HepG2 (cell line): ENCODE measurements at regions not wholly inside any gene's neighbourhood (a gene's known extent, or its start where the extent isn't known, plus 50 kb on each side); places are given as distances from the start of the nearest gene placed in this dataset.

ENCODE experiments used
- ATAC-seq: fragments of 200-7000 bp; cut with Tn5 transposase; 3 replicates; pipeline ENCODE4 v1.9.1; 2020; ENCODE audit warnings: mild to moderate bottlenecking, moderate library complexity
- BruUV-seq: library from RNA; stranded (reverse); fragments of 400-500 nt; replicated peaks from 2 replicates; lab custom pipeline; 2021; lab: Mats Ljungman, UMichigan
- CTCF ChIA-PET: fragments of 300-600 bp; formaldehyde crosslinking; extraction: SDS; loops from one replicate; lab custom pipeline; 2021; ENCODE audit warnings: low total read pairs, inconsistent platforms, low intra/inter-chr PET ratio; lab: Yijun Ruan, JAX
- POLR2A ChIA-PET: fragments of 350-600 bp; sonication (Branson Sonifier 250); formaldehyde crosslinking; loops from one replicate; lab custom pipeline; 2020; ENCODE audit warnings: antibody characterized with exemption, inconsistent platforms; lab: Yijun Ruan, JAX
- DNase-seq: peaks from one replicate; pipeline ENCODE4 v3.0.0-alpha.2; 2015; ENCODE audit warnings: low spot score
- FAIRE-seq: peaks from 3 replicates; lab custom pipeline; 2011; peaks lifted over from hg19 to GRCh38; lab: Jason Lieb, UNC
- H2AFZ ChIP-seq: one replicate; pipeline ENCODE4 v1.6.1; 2011; ENCODE audit warnings: low read length, inconsistent platforms
- H3K27ac ChIP-seq: fragments of 300-600 bp; 3 replicates; pipeline ENCODE4 v1.8.0; 2011; ENCODE audit warnings: mixed run types, mild to moderate bottlenecking, mixed read lengths, low read length, inconsistent platforms; ENCODE audit not compliant: insufficient read depth; ENCODE audit errors: extremely low read length
- H3K27me3 ChIP-seq, 2 experiments: fragments of 200-600 bp in 1 of 2; 2 replicates in 1 of 2; 3 replicates in 1 of 2; pipeline versions ENCODE4 v1.6.0 to v1.8.0; 2011; ENCODE audit warnings: low read length in 2 of 2, mild to moderate bottlenecking in 2 of 2, moderate library complexity in 2 of 2, inconsistent platforms in 1 of 2; ENCODE audit not compliant: insufficient read depth in 2 of 2, control insufficient read depth in 1 of 2
- H3K36me3 ChIP-seq, 2 experiments: fragments of 200-600 bp in 1 of 2; replicated peaks in 1 of 2; 2 replicates in 1 of 2; 3 replicates in 1 of 2; pipeline versions ENCODE4 v1.5.1 to v1.8.0; 2011; ENCODE audit warnings: low read length in 2 of 2, inconsistent platforms in 1 of 2; ENCODE audit not compliant: insufficient read depth in 2 of 2, control insufficient read depth in 1 of 2
- H3K4me1 ChIP-seq: 2 replicates; pipeline ENCODE4 v1.5.1; 2012; ENCODE audit warnings: low read length, inconsistent platforms; ENCODE audit not compliant: insufficient read depth
- H3K4me2 ChIP-seq: 2 replicates; pipeline ENCODE4 v1.6.0; 2011; ENCODE audit warnings: low read depth, low read length, inconsistent platforms
- H3K4me3 ChIP-seq, 3 experiments: fragments of 200-600 bp in 1 of 3; sonication (generic), shearing (Covaris generic) in 1 of 3; replicated peaks in 1 of 3; 2 replicates each; pipeline ENCODE4 v1.5.1; 2011 to 2016; ENCODE audit warnings: low read length in 3 of 3, inconsistent platforms in 2 of 3, low read depth in 2 of 3, mild to moderate bottlenecking in 2 of 3, control low read depth in 1 of 3, mixed read lengths in 1 of 3; ENCODE audit not compliant: insufficient read depth in 1 of 3
- H3K79me2 ChIP-seq: one replicate; pipeline ENCODE4 v1.6.1; 2011; ENCODE audit warnings: low read length, inconsistent platforms; ENCODE audit not compliant: insufficient read depth
- H3K9ac ChIP-seq: 2 replicates; pipeline ENCODE4 v1.6.0; 2011; ENCODE audit warnings: mild to moderate bottlenecking, low read depth, low read length, inconsistent platforms; ENCODE audit not compliant: insufficient read depth
- H3K9me3 ChIP-seq: 2 replicates; pipeline ENCODE4 v1.5.1; 2012; ENCODE audit warnings: mild to moderate bottlenecking, low read length
- H4K20me1 ChIP-seq: 2 replicates; pipeline ENCODE4 v1.6.0; 2011; ENCODE audit warnings: inconsistent platforms, mild to moderate bottlenecking, low read length, moderate library complexity; ENCODE audit not compliant: insufficient read depth
- CEBPB ChIP-seq: IDR thresholded peaks from 2 replicates; pipeline ENCODE4 v1.6.1; 2011; ENCODE audit warnings: low read depth, low read length, improper control_type of control experiment, borderline replicate concordance
- HNRNPH1 ChIP-seq: fragments of 200-400 bp; formaldehyde crosslinking; optimal IDR thresholded peaks from 2 replicates; pipeline ENCODE3; 2017; ENCODE audit warnings: mild to moderate bottlenecking, low read depth, low read length
- MIXL1 ChIP-seq: IDR thresholded peaks from 2 replicates; pipeline ENCODE4 v1.6.1; 2016
- MLLT10 ChIP-seq: sonication (generic); formaldehyde crosslinking; IDR thresholded peaks from 2 replicates; pipeline ENCODE4 v1.4.0; 2020; ENCODE audit warnings: missing genetic modification reagents
- NBN ChIP-seq: fragments of 450-650 bp; conservative IDR thresholded peaks from 2 replicates; pipeline ENCODE4 v1.6.1; 2017
- NR1H2 ChIP-seq: sonication (generic); formaldehyde crosslinking; IDR thresholded peaks from 2 replicates; pipeline ENCODE4 v1.8.1; 2022; ENCODE audit warnings: low read depth, missing genetic modification reagents, borderline replicate concordance
- RFXAP ChIP-seq: sonication (generic); formaldehyde crosslinking; IDR thresholded peaks from 2 replicates; pipeline ENCODE4 v1.4.0; 2020; ENCODE audit warnings: missing genetic modification reagents, borderline replicate concordance
- SETDB1 ChIP-seq: sonication (generic); formaldehyde crosslinking; IDR thresholded peaks from 2 replicates; pipeline ENCODE4 v1.5.1; 2020; ENCODE audit warnings: missing genetic modification reagents, mild to moderate bottlenecking, borderline replicate concordance
- SP4 ChIP-seq: sonication (generic); formaldehyde crosslinking; IDR thresholded peaks from 2 replicates; pipeline ENCODE4 v1.8.1; 2023; ENCODE audit warnings: mild to moderate bottlenecking, missing genetic modification reagents
- STAT5B ChIP-seq: sonication (generic); formaldehyde crosslinking; IDR thresholded peaks from 2 replicates; pipeline ENCODE4 v1.4.0; 2020; ENCODE audit warnings: missing genetic modification reagents
- TCF12 ChIP-seq, 2 experiments: fragments of 450-650 bp in 1 of 2; sonication (generic) in 1 of 2; formaldehyde crosslinking in 1 of 2; IDR thresholded peaks; 2 replicates each; pipeline versions ENCODE4 v1.6.1 to v1.8.0; 2017 to 2022; ENCODE audit warnings: antibody characterized with exemption in 1 of 2, mild to moderate bottlenecking in 1 of 2, missing genetic modification reagents in 1 of 2, moderate library complexity in 1 of 2
- ZBTB21 ChIP-seq: sonication (generic); formaldehyde crosslinking; IDR thresholded peaks from 2 replicates; pipeline ENCODE4 v1.4.0; 2020; ENCODE audit warnings: missing genetic modification reagents
- ZNF256 ChIP-seq: sonication (generic); formaldehyde crosslinking; conservative IDR thresholded peaks from 2 replicates; pipeline ENCODE4 v1.4.0; 2020; ENCODE audit warnings: missing genetic modification reagents
- ZNF589 ChIP-seq: sonication (generic); formaldehyde crosslinking; conservative IDR thresholded peaks from 2 replicates; pipeline ENCODE4 v1.8.0; 2022; ENCODE audit warnings: mild to moderate bottlenecking, moderate library complexity, missing genetic modification reagents
- WGBS: methylation state at CpG from one replicate; pipeline ENCODE4 v1.1.6; 2017; ENCODE audit warnings: low lambda C conversion rate; 5-methylcytosine and 5-hydroxymethylcytosine counted together
- in situ Hi-C: cut with HindIII; loops from 2 replicates; pipeline ENCODE4 v1.10.0; 2017; ENCODE audit warnings: low pct_unique_long_range_greater_than_20kb; ENCODE audit not compliant: extremely low pct_ligation_motif_present
- intact Hi-C: fragments of 100-400 bp; cut with micrococcal nuclease; formaldehyde crosslinking; loops from one replicate; pipeline ENCODE4 v1.10.0; 2022; ENCODE audit not compliant: unreplicated experiment
- TF ChIP-seq, protein P1 (sequence below): sonication (generic); formaldehyde crosslinking; IDR thresholded peaks from 2 replicates; pipeline ENCODE4 v1.4.0; 2020; ENCODE audit warnings: missing genetic modification reagents
- TF ChIP-seq, protein P2 (sequence below): sonication (generic); formaldehyde crosslinking; IDR thresholded peaks from 2 replicates; pipeline ENCODE4 v1.4.0; 2020; ENCODE audit warnings: mild to moderate bottlenecking, low read depth, missing genetic modification reagents

DNA sequence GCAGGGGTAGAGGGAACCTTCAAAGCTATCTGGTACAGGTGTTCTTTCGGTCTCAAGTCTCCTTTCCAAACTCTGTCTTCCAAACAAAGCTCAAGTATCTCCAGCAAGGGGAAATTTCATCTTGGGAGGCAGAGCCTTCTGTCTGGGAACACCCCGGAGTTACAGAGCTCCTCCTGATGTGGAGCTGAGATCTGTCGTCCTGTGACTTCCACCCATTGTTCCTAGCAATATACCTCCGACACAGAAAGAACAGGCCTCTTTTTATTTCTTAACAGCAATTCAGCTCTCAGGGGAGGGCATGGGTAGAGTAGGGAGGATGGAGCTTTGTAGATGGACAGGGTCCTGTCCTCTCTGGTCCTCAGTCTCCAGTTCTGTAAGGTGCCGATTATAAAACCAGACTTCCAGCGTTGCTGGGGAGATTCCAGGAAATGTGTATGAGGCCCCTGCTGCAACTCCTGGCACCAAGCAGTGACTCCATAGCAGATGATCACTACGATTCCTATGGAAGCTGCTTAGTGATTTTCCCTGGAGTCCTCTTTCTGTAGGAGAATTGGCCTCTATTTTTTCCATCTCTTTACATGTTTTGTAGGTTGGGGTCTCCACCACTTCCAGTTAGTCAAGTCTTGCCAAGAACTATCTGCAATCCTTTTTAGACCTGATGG, 56.0 kb upstream of the ARGLU1 start:
- in situ Hi-C loops (no loop called here), intact Hi-C loops (loop anchor here (5.0 kb wide), 1 partner anchor 498 kb away; no protein-coding TSS in a partner anchor)
- H2AFZ ChIP-seq, result no peak overlapping the region
- H3K4me3 ChIP-seq, result no peak overlapping the region
- ATAC-seq (no peak), DNase-seq (no peak), FAIRE-seq (no peak)
- H3K9me3 ChIP-seq, result no peaks in the 10 kb centered on the region
- H3K9ac ChIP-seq, result no peak overlapping the region
- 16% methylated on average over 6 of the region's 7 CpGs for WGBS
- no peaks in the 10 kb centered on the region for H3K4me1 ChIP-seq
- no peaks in the 10 kb centered on the region for H4K20me1 ChIP-seq
- peaks cover 2 to 39% of the 10 kb centered on the region in 2 experiments; a peak in 4 of 5 replicates for H3K27me3 ChIP-seq
- H3K27ac ChIP-seq, result no peak overlapping the region
- no peaks in the 10 kb centered on the region for H3K79me2 ChIP-seq
- no TSS peak for BruUV-seq
- TF ChIP-seq CEBPB (no peak), ZBTB21 (CRISPR knock-in tag) (no peak), RFXAP (no peak), ZNF589 (CRISPR knock-in tag) (no peak), NR1H2 (CRISPR knock-in tag) (no peak), ZNF256 (no peak), NBN (no peak), MIXL1 (CRISPR knock-in tag) (no peak), TCF12 (IDR thresholded peaks at IDR 0.05) (no peak), TCF12 (CRISPR knock-in tag; IDR thresholded peaks at IDR 0.05) (no peak), MLLT10 (no peak), SP4 (CRISPR knock-in tag) (no peak), STAT5B (CRISPR knock-in tag) (no peak), HNRNPH1 (no peak), SETDB1 (no peak)
- TF ChIP-seq, protein P1, sequence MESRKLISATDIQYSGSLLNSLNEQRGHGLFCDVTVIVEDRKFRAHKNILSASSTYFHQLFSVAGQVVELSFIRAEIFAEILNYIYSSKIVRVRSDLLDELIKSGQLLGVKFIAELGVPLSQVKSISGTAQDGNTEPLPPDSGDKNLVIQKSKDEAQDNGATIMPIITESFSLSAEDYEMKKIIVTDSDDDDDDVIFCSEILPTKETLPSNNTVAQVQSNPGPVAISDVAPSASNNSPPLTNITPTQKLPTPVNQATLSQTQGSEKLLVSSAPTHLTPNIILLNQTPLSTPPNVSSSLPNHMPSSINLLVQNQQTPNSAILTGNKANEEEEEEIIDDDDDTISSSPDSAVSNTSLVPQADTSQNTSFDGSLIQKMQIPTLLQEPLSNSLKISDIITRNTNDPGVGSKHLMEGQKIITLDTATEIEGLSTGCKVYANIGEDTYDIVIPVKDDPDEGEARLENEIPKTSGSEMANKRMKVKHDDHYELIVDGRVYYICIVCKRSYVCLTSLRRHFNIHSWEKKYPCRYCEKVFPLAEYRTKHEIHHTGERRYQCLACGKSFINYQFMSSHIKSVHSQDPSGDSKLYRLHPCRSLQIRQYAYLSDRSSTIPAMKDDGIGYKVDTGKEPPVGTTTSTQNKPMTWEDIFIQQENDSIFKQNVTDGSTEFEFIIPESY (CRISPR knock-in tag), result no peak
- TF ChIP-seq, protein P2, sequence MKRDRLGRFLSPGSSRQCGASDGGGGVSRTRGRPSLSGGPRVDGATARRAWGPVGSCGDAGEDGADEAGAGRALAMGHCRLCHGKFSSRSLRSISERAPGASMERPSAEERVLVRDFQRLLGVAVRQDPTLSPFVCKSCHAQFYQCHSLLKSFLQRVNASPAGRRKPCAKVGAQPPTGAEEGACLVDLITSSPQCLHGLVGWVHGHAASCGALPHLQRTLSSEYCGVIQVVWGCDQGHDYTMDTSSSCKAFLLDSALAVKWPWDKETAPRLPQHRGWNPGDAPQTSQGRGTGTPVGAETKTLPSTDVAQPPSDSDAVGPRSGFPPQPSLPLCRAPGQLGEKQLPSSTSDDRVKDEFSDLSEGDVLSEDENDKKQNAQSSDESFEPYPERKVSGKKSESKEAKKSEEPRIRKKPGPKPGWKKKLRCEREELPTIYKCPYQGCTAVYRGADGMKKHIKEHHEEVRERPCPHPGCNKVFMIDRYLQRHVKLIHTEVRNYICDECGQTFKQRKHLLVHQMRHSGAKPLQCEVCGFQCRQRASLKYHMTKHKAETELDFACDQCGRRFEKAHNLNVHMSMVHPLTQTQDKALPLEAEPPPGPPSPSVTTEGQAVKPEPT, result no peak
- H3K4me2 ChIP-seq, result no peak overlapping the region
- ChIA-PET CTCF (no interaction called here), POLR2A (no interaction called here)
- H3K36me3 ChIP-seq, result no peaks in the 10 kb centered on the region
